ENCODE measurements at regions not wholly inside any gene's neighbourhood (a gene's known extent, or its start where the extent isn't known, plus 50 kb on each side); places are given as distances from the start of the nearest gene placed in this dataset.

DNA sequence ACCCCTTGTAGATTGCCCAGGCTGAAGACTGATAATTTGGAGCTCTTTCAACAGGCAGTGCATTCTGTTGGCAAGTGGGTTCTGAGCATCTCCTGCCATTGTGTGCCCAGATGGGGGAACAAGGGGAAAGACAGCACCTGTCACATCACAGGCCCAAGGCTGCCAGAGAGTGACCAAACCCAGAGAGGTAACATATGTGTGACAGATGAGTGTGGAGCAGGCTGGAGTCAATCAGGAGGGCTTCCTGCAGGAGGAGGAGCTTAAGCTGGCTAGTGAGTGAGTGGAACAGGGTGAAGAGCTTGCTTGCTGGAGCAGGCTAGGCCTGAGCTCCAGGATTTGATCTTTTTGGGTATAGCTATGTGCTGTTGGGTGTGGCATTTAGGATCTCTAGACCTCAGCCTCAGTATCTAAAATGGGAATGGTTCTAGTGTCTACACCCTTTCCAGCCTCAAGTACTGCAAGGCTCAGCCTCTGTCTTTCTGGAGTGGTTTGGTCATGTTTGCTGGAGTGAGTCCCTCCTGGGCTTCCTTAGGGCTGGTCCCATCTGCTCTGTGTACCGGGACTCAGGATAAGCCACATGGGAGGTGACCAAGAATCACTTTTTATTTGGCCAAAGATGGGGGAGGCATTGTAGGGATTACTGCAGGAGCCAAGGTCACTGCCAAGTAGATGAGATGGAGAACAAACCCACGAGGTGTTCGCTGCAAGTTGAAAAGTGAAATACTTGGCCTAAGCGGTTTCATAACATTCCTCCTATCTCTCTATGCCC is 152.4 kb upstream of the TSHZ3 start:
- TF ChIP-seq, protein P1, sequence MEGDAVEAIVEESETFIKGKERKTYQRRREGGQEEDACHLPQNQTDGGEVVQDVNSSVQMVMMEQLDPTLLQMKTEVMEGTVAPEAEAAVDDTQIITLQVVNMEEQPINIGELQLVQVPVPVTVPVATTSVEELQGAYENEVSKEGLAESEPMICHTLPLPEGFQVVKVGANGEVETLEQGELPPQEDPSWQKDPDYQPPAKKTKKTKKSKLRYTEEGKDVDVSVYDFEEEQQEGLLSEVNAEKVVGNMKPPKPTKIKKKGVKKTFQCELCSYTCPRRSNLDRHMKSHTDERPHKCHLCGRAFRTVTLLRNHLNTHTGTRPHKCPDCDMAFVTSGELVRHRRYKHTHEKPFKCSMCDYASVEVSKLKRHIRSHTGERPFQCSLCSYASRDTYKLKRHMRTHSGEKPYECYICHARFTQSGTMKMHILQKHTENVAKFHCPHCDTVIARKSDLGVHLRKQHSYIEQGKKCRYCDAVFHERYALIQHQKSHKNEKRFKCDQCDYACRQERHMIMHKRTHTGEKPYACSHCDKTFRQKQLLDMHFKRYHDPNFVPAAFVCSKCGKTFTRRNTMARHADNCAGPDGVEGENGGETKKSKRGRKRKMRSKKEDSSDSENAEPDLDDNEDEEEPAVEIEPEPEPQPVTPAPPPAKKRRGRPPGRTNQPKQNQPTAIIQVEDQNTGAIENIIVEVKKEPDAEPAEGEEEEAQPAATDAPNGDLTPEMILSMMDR (optimal IDR thresholded peaks at IDR 0.05 in 1 of 3, IDR thresholded peaks at IDR 0.05 in 1 of 3, conservative IDR thresholded peaks at IDR 0.05 in 1 of 3; ENCODE audit: extremely low read depth in 1 of 3, insufficient read depth in 2 of 3, low read length in 3 of 3), result no peak
- TF ChIP-seq EZH2 (IDR thresholded peaks at IDR 0.05; ENCODE audit: low read length), result no peak

Measured in keratinocyte (primary cell).